Naive B cell (primary cell): ENCODE measurements at regions not wholly inside any gene's neighbourhood (a gene's known extent, or its start where the extent isn't known, plus 50 kb on each side); places are given as distances from the start of the nearest gene placed in this dataset.
"Not testable (repeated sequence)": the region's sequence is repeated elsewhere in the genome, so short reads cannot be mapped to it uniquely, and the experiment has no call there.

Experiments used
- ATAC-seq, 2 donors: fragments of 150-1000 bp; cut with Tn5 transposase; 2 replicates each; pipeline ENCODE4 v1.10.0; 2021; ENCODE audit warnings: low read depth in 2 of 2, mild to moderate bottlenecking in 2 of 2, moderate library complexity in 2 of 2
- DNase-seq: peaks from one replicate; pipeline ENCODE4 v3.0.0; 2022
- H3K27ac Mint-ChIP-seq, 6 donors: one replicate each; pipeline ENCODE4 v1.8.0; 2020 to 2022; ENCODE audit warnings: mild to moderate bottlenecking in 6 of 6, mixed read lengths in 6 of 6, moderate library complexity in 5 of 6, inconsistent platforms in 2 of 6
- H3K27me3 Mint-ChIP-seq, 3 donors: one replicate each; pipeline ENCODE4 v1.8.0; 2021 to 2022; ENCODE audit warnings: mixed read lengths in 3 of 3, mild to moderate bottlenecking in 1 of 3
- H3K36me3 Mint-ChIP-seq, 2 donors: one replicate each; pipeline ENCODE4 v1.8.0; 2020 to 2022; ENCODE audit warnings: mixed read lengths in 2 of 2, inconsistent platforms in 1 of 2, mild to moderate bottlenecking in 1 of 2
- H3K4me1 Mint-ChIP-seq, 3 donors: one replicate each; pipeline ENCODE4 v1.8.0; 2020 to 2022; ENCODE audit warnings: mixed read lengths in 3 of 3, inconsistent platforms in 1 of 3, mild to moderate bottlenecking in 1 of 3, moderate library complexity in 1 of 3
- H3K4me3 Mint-ChIP-seq, 8 donors: one replicate each; pipeline ENCODE4 v1.8.0; 2020 to 2022; ENCODE audit warnings: mild to moderate bottlenecking in 8 of 8, mixed read lengths in 8 of 8, moderate library complexity in 8 of 8, inconsistent platforms in 2 of 8
- H3K9me3 Mint-ChIP-seq, 7 donors: one replicate each; pipeline ENCODE4 v1.8.0; 2020 to 2022; ENCODE audit warnings: mixed read lengths in 7 of 7, mild to moderate bottlenecking in 5 of 7, inconsistent platforms in 2 of 7, moderate library complexity in 1 of 7

DNA sequence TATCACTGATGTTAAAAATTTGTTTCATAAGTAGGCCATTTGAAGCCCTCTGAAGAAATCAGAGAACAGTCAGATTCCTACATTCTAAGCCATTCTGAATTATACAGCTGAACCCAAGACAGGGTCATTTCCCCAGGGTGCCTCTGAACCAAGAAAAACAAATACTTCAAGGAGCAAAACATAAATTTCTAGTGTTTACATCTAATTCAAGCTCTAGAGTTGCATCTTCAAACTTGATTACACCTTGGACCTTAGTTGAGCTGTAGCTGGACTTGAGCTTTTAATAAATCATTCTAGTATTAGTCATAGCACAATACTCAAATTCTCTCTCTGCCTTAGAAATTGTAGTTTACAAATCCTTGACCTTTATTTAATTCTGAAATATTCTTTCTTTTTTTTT is 87.6 kb upstream of the IL15 start:
- Mint-ChIP-seq H3K9me3 (peaks cover 9 to 21% (median 15%) of the 10 kb centered on the region in 7 donors), H3K27ac (peak overlapping the region in 1 of 6 donors; percentile 46), H3K27me3 (no peaks in the 10 kb centered on the region), H3K4me3 (no peak overlapping the region), H3K36me3 (no peaks in the 10 kb centered on the region), H3K4me1 (no peaks in the 10 kb centered on the region)
- DNase-seq (no peak), ATAC-seq (no peak)

DNA sequence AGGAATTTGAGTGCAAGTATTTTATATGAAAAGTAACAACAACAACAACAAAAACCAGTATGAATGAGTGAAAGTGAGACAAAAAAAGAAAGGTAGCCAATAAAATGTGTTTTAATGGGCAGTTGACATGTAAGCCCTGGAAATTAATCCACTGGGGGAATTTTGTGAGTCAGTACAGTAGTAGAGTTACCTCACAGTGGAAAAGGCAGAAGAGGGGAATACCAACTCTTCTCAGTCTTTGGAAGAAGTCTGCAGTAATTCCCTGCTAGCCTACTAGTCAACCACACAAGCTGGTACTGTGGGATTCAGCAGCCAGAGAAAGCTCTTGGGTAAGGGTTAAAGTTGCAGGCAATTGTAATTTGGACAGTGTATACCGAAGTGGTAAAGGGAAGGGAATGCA is 76.3 kb upstream of the IL15 start:
- ATAC-seq (no peak), DNase-seq (no peak)
- Mint-ChIP-seq H3K36me3 (no peaks in the 10 kb centered on the region), H3K4me1 (no peaks in the 10 kb centered on the region), H3K9me3 (peaks cover 0 to 2% (median 0%) of the 10 kb centered on the region in 7 donors), H3K27me3 (no peaks in the 10 kb centered on the region), H3K27ac (no peak overlapping the region), H3K4me3 (no peak overlapping the region)

DNA sequence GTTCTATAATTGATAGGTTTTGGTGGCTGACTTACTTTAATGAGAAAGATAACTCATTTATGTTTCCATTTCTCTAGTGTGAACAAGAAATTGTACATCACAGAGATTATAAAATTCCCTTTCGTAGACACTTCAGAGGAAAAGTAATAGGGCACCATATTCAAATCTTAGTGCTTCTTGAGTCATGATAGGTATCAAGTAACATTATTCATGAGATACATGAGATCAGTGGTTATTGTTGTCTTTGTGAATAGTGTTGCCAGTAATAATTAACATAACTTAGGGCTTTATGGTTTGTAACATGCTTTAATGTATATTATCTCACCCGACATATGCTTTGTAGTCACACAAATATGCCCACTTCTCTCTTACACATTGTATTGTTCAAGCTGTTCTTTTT is 73.7 kb upstream of the IL15 start:
- Mint-ChIP-seq H3K27ac (no peak overlapping the region), H3K9me3 (peaks cover 0 to 2% (median 0%) of the 10 kb centered on the region in 7 donors), H3K36me3 (no peaks in the 10 kb centered on the region), H3K4me3 (no peak overlapping the region), H3K27me3 (no peaks in the 10 kb centered on the region), H3K4me1 (no peaks in the 10 kb centered on the region)
- DNase-seq (no peak), ATAC-seq (no peak)

DNA sequence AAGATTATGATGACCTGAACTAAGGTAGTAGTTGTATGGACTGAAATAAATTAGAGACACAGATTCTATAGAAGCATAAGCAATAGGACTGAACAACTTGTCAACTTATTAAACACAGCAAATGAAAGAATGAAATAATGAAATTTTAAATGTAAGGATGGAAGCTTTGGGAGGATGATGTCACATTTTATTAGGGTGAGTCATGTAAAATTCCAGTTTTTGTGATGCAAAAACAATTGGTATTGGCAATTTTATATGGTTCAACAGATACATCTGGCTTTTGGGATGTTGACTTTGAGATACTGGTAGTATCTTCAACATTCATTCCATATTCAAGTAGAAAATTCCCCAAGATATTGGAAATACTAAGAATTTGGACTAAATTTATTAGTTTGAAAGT is 72.7 kb upstream of the IL15 start:
- DNase-seq = no peak
- ATAC-seq = no peak
- H3K36me3 Mint-ChIP-seq = no peaks in the 10 kb centered on the region
- H3K9me3 Mint-ChIP-seq = peaks cover 0 to 2% (median 0%) of the 10 kb centered on the region in 7 donors
- H3K27me3 Mint-ChIP-seq = no peaks in the 10 kb centered on the region
- H3K4me3 Mint-ChIP-seq = no peak overlapping the region
- no peak overlapping the region for H3K27ac Mint-ChIP-seq
- H3K4me1 Mint-ChIP-seq = no peaks in the 10 kb centered on the region

DNA sequence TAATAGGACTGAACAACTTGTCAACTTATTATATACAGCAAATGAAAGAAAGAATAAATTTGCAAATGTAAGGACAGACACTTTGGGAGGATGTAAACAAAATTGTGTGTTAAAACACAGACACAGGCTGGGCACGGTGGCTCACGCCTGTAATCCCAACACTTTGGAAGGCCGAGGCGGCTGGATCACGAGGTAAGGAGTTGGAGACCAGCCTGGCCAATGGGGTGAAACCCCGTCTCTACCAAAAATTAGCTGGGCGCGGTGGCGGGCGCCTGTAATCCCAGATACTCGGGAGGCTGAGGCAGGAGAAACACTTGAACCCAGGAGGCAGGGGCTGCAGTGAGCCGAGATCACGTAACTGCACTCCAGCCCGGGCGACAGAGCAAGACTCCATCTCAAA is 71.4 kb upstream of the IL15 start:
- not testable (repeated sequence) for H3K4me1 Mint-ChIP-seq, H3K27ac Mint-ChIP-seq, DNase-seq, H3K36me3 Mint-ChIP-seq, ATAC-seq, H3K9me3 Mint-ChIP-seq, H3K27me3 Mint-ChIP-seq, H3K4me3 Mint-ChIP-seq

DNA sequence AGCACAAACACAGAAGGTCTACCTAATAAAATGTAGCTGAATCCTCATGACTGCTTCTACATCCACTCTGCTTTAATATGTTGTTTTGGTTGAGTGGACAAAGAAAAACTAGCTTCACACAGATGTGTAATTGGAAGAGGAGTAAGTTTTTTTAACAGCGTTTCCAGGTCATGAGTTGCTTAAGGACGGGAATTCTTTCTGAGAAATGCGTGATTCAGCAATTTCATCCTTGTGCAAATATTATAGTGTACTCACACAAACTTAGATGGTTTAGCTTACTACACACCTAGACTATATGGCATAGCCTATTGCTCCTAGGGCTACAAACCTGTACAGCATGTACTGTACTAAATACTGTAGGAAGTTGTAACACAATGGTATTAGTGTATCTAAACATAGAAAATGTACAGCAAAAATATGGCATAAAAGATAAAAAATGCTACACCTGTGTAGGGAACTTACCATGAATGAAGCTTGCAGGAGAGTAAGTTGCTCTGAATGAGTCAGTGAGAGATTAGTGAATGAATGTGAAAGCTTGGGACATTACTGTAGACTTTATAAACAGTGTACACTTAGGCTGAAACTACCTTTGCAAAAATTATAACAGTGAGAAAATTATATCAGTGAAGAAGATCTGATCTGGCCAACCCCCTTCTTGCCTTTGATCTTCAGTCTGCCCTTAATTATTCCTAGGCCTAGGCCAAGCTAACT is 70.8 kb upstream of the IL15 start:
- H3K4me1 Mint-ChIP-seq = no peaks in the 10 kb centered on the region
- H3K27ac Mint-ChIP-seq = no peak overlapping the region
- no peak overlapping the region for H3K4me3 Mint-ChIP-seq
- peaks cover 0 to 2% (median 0%) of the 10 kb centered on the region in 7 donors for H3K9me3 Mint-ChIP-seq
- ATAC-seq (no peak), DNase-seq (no peak)
- no peaks in the 10 kb centered on the region for H3K36me3 Mint-ChIP-seq
- no peaks in the 10 kb centered on the region for H3K27me3 Mint-ChIP-seq

DNA sequence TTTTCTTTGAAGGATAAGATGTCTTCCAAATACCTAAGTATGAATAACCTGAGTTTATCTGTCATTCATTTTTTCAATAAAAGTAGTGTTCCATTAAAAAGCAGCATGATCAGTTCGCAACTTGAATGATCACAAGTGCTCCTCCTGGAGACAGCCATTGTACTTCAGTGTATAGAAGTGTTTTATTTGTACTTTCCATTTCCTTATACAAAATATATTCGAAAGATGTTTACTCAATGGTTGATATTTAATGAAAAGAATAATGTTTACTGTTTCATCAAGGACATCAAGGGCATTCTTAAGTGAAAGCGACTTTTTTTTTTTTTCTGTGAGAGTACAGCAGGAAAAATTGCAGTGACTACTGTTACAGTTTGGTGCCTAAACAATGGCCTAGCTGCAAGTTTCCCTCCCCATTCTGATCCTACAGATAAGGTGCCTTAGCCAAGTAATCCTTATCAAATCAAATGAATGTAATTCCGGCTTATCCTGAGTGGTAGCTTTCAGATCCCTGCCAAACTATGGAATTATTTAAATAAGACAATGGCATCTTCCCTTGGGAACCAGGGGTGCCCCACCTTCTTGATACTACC is 69.0 kb upstream of the IL15 start:
- Mint-ChIP-seq H3K27ac (no peak overlapping the region), H3K36me3 (no peaks in the 10 kb centered on the region), H3K9me3 (peaks cover 0 to 2% (median 0%) of the 10 kb centered on the region in 7 donors), H3K4me3 (no peak overlapping the region), H3K27me3 (no peaks in the 10 kb centered on the region), H3K4me1 (no peaks in the 10 kb centered on the region)
- ATAC-seq (no peak), DNase-seq (no peak)

DNA sequence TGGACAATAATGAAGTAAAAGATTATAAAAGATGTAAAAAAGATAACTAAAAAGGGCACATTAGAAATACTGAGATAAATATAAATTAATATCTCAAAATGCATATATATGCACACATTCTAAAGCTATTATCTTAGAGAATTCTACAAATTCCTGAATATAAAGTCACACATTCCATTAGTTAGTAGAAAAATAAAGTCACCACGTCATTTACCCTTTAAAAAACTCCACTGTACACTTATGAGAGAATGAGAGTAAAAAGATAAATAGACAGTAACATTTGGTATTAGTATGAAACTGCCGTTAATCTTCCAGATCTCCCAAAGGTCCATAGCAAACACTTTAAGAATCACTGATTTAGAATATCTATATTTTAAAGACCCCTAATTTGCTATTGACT is 67.2 kb upstream of the IL15 start:
- Mint-ChIP-seq H3K9me3 (peaks cover 0 to 2% (median 0%) of the 10 kb centered on the region in 7 donors), H3K27ac (no peak overlapping the region), H3K4me3 (no peak overlapping the region), H3K4me1 (no peaks in the 10 kb centered on the region), H3K36me3 (no peaks in the 10 kb centered on the region), H3K27me3 (no peaks in the 10 kb centered on the region)
- ATAC-seq (no peak), DNase-seq (no peak)

DNA sequence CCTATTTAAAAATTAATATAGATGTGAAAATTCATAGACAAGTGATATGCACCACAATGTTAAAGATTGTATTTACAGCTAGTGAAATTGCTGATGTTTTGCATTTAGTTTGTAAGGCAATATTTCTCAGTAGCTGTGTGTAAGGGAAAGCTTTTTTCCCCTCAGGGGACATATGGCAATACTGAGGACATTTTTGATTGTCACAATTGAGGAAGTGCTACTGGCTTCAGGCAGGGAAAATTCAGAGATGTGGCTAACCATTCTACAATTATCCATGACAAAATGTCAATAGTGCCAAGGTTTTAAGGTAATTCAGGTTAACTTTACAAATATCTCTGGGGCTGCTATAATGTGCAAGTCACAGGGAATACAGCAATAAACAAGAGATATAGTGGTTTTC is 66.1 kb upstream of the IL15 start:
- no peaks in the 10 kb centered on the region for H3K36me3 Mint-ChIP-seq
- DNase-seq = no peak
- H3K4me1 Mint-ChIP-seq = no peaks in the 10 kb centered on the region
- no peaks in the 10 kb centered on the region for H3K27me3 Mint-ChIP-seq
- no peak overlapping the region for H3K4me3 Mint-ChIP-seq
- peaks cover 0 to 2% (median 0%) of the 10 kb centered on the region in 7 donors for H3K9me3 Mint-ChIP-seq
- no peak for ATAC-seq
- H3K27ac Mint-ChIP-seq = no peak overlapping the region

DNA sequence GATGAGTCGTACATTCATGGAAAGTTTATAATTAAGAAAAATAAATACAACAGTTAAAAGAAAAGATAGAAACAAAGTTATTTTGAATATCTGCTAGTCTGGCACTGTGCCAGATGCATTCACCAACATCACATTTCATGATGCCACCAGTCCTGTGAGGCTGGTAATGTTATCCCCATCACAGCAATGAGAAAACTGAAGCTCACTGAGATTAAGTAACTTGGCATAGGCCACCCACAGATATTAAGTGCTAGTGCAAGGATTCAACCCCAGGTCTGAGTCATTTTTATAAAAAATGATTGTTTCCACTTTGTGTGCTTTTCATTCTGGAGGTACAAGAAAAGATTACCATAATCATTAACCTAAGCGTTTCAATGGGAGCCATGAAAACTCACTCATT is 65.0 kb upstream of the IL15 start:
- H3K27me3 Mint-ChIP-seq = no peaks in the 10 kb centered on the region
- ATAC-seq (no peak), DNase-seq (no peak)
- no peak overlapping the region for H3K27ac Mint-ChIP-seq
- H3K9me3 Mint-ChIP-seq = no peaks in the 10 kb centered on the region
- H3K36me3 Mint-ChIP-seq = no peaks in the 10 kb centered on the region
- H3K4me3 Mint-ChIP-seq = no peak overlapping the region
- H3K4me1 Mint-ChIP-seq = no peaks in the 10 kb centered on the region

DNA sequence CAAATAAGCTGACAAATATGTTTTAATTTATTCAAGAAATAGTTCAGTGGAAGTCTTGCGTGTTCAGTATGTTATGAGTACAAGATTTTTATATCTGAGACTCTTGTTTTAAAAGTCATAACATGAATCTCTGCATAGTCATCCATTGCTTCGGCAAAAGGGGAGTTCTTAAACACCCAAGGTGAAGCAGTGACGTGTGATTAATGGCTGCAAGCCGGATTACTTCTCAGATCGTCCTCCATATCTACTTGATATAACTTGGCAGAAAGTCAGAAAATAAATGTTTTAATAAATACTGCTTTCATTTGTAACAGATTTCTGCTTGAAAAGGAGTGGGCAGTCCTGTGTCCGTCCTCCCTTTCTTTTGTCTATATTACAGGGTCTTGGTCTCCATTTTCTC is 64.6 kb upstream of the IL15 start:
- no peaks in the 10 kb centered on the region for H3K27me3 Mint-ChIP-seq
- no peaks in the 10 kb centered on the region for H3K4me1 Mint-ChIP-seq
- H3K27ac Mint-ChIP-seq = no peak overlapping the region
- no peaks in the 10 kb centered on the region for H3K9me3 Mint-ChIP-seq
- H3K4me3 Mint-ChIP-seq = no peak overlapping the region
- DNase-seq (no peak), ATAC-seq (no peak)
- no peaks in the 10 kb centered on the region for H3K36me3 Mint-ChIP-seq

DNA sequence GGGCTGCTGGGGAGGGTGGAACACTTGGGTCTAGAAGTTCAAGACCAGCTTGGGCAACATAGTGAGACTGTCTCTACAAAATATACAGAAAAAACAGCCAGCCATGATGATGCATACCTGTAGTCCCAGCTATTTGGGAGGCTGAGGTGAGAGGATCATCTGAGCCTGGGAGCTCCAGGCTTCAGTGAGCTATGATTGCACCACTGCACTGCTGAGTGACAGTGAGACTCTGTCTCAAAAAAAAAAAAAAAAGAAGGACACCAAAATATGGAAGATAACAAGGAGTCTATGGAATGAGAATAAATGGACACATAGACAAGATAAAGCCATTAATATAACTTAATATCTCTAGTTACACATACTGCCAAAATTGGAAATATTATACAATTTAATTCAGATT is 62.7 kb upstream of the IL15 start:
- Mint-ChIP-seq H3K9me3 (no peaks in the 10 kb centered on the region), H3K27ac (no peak overlapping the region), H3K36me3 (no peaks in the 10 kb centered on the region), H3K4me3 (no peak overlapping the region), H3K27me3 (no peaks in the 10 kb centered on the region), H3K4me1 (no peaks in the 10 kb centered on the region)
- DNase-seq = no peak
- ATAC-seq = no peak

DNA sequence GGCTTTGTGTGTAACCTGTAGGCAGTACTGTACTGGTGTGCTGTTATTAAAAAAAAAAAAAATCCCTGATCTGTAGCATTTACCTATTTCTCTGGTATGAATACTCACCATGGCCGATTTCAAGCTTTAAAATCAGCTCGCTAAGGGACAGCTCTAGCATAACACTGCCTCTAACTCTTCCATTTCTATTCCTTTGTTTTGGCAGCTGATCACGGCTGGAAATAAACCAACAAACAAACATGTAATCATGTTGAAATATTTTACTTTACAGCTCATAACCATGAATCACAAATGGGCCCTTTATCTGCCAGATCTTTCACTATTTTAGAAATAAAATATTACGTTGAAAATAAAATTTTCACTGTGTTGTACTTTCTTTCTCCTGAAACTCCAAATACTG is 60.5 kb upstream of the IL15 start:
- Mint-ChIP-seq H3K36me3 (no peaks in the 10 kb centered on the region), H3K27ac (no peak overlapping the region), H3K27me3 (no peaks in the 10 kb centered on the region), H3K4me3 (no peak overlapping the region), H3K4me1 (no peaks in the 10 kb centered on the region), H3K9me3 (no peaks in the 10 kb centered on the region)
- no peak for DNase-seq
- no peak for ATAC-seq

DNA sequence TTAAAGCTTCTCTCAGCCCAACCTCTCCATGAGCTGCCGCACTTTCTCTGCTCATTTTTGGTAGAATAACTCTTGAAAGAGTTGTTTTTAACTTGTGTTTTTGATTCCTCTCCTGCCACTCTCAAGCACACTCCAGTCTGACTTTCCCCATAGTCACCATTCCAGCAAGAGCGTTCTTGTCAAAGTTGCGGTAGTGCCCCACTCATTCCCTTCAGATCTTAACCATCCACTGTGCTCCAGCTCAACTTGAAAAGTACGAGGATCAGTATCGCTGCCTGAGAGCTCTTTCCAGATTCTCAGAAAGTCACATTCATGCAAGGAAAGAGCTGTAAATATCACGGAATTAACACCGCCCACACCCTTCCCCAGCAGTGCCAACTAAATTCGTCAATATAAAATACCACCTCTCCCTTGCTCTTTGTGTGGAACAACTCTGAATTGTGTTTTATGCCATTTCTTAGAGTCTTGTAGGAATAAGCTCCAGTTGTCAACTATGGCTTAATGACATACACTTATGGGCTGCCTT is 59.7 kb upstream of the IL15 start:
- DNase-seq = no peak
- no peak overlapping the region for H3K4me3 Mint-ChIP-seq
- ATAC-seq = no peak
- H3K9me3 Mint-ChIP-seq = peaks cover 0 to 2% (median 0%) of the 10 kb centered on the region in 7 donors
- no peaks in the 10 kb centered on the region for H3K36me3 Mint-ChIP-seq
- no peaks in the 10 kb centered on the region for H3K27me3 Mint-ChIP-seq
- no peaks in the 10 kb centered on the region for H3K4me1 Mint-ChIP-seq
- no peak overlapping the region for H3K27ac Mint-ChIP-seq
